ENCODE measurements at regions not wholly inside any gene's neighbourhood (a gene's known extent, or its start where the extent isn't known, plus 50 kb on each side); places are given as distances from the start of the nearest gene placed in this dataset.

- no peak for DNase-seq
These were observed 117.2 kb downstream of the MATN1 start for GRCh38 chr1:30606166-30606565.

- no peak for DNase-seq
These were observed 117.9 kb downstream of the MATN1 start for GRCh38 chr1:30605441-30605920.

GRCh38 chr1:30604801-30605440 lies 118.5 kb downstream of the MATN1 start:
- DNase-seq, result no peak

- no peak for DNase-seq
These were observed 120.1 kb downstream of the MATN1 start for GRCh38 chr1:30603081-30603858.

GRCh38 chr1:30601316-30602085 lies 121.9 kb downstream of the MATN1 start:
- no peak for DNase-seq

- DNase-seq, result no peak
These were observed 122.7 kb downstream of the MATN1 start for GRCh38 chr1:30600706-30601105.

- DNase-seq, result no peak
These were observed 123.1 kb downstream of the MATN1 start for GRCh38 chr1:30600258-30600657.

- DNase-seq, result no peak
These were observed 123.7 kb downstream of the MATN1 start for GRCh38 chr1:30599721-30600120.

- DNase-seq, result no peak
These were observed 124.7 kb downstream of the MATN1 start for GRCh38 chr1:30598571-30599114.

GRCh38 chr1:30597711-30598110 lies 125.7 kb downstream of the MATN1 start:
- DNase-seq, result no peak

GRCh38 chr1:30596891-30597290 lies 126.5 kb downstream of the MATN1 start:
- DNase-seq, result no peak

- no peak for DNase-seq
These were observed 126.9 kb downstream of the MATN1 start for GRCh38 chr1:30596470-30596869.

- DNase-seq, result no peak
These were observed 134.3 kb downstream of the MATN1 start for GRCh38 chr1:30589083-30589482.

- DNase-seq, result no peak
These were observed 134.9 kb downstream of the MATN1 start for GRCh38 chr1:30588311-30589073.

GRCh38 chr1:30586671-30587070 lies 136.7 kb downstream of the MATN1 start:
- no peak for DNase-seq

- DNase-seq, result no peak
These were observed 143.8 kb downstream of the MATN1 start for GRCh38 chr1:30579580-30579979.

GRCh38 chr1:30575066-30575465 lies 148.3 kb downstream of the MATN1 start:
- DNase-seq, result no peak

GRCh38 chr1:30572192-30572591 lies 151.2 kb downstream of the MATN1 start:
- DNase-seq, result no peak

- DNase-seq, result no peak
These were observed 152.0 kb downstream of the MATN1 start for GRCh38 chr1:30571380-30571779.

- DNase-seq, result no peak
These were observed 154.0 kb downstream of the MATN1 start for GRCh38 chr1:30569384-30569783.

- no peak for DNase-seq
These were observed 160.8 kb downstream of the MATN1 start for GRCh38 chr1:30562559-30562958.

GRCh38 chr1:30551603-30552002 lies 171.8 kb downstream of the MATN1 start:
- no peak for DNase-seq
